ENCODE measurements at regions not wholly inside any gene's neighbourhood (a gene's known extent, or its start where the extent isn't known, plus 50 kb on each side); places are given as distances from the start of the nearest gene placed in this dataset.

DNA sequence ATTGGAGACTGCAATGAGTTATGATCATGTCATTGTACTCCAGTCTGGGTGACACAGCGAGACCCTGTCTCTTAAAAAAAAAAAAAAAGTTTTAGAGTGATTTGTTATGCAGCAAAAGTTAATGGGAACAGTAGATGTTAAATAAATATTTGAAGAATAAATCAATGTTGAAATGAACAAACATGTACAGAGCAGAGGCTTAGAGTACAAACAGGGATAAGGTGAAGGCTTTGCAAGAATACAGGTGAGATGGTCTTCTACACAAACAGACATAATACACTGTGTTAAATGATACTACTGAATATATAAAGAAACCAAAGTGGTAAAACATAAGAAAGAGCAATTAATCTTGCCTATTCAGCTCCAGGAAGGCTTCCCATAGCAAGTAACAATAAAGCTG, 265.4 kb downstream of the CNTN3 start:
- TF ChIP-seq, protein P1, sequence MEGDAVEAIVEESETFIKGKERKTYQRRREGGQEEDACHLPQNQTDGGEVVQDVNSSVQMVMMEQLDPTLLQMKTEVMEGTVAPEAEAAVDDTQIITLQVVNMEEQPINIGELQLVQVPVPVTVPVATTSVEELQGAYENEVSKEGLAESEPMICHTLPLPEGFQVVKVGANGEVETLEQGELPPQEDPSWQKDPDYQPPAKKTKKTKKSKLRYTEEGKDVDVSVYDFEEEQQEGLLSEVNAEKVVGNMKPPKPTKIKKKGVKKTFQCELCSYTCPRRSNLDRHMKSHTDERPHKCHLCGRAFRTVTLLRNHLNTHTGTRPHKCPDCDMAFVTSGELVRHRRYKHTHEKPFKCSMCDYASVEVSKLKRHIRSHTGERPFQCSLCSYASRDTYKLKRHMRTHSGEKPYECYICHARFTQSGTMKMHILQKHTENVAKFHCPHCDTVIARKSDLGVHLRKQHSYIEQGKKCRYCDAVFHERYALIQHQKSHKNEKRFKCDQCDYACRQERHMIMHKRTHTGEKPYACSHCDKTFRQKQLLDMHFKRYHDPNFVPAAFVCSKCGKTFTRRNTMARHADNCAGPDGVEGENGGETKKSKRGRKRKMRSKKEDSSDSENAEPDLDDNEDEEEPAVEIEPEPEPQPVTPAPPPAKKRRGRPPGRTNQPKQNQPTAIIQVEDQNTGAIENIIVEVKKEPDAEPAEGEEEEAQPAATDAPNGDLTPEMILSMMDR (IDR thresholded peaks at IDR 0.05; ENCODE audit: insufficient read depth, low read length, poor library complexity, severe bottlenecking) = no peak
- Histone ChIP-seq H3K27me3 (ENCODE audit: control insufficient read depth, insufficient read depth, low read length) (no peaks in the 10 kb centered on the region), H3K36me3 (ENCODE audit: control insufficient read depth, insufficient read depth, low read length) (no peaks in the 10 kb centered on the region), H3K4me3 (ENCODE audit: low read depth, low read length) (no peak overlapping the region)
- DNase-seq (ENCODE audit: low read depth) = no peak

DNA sequence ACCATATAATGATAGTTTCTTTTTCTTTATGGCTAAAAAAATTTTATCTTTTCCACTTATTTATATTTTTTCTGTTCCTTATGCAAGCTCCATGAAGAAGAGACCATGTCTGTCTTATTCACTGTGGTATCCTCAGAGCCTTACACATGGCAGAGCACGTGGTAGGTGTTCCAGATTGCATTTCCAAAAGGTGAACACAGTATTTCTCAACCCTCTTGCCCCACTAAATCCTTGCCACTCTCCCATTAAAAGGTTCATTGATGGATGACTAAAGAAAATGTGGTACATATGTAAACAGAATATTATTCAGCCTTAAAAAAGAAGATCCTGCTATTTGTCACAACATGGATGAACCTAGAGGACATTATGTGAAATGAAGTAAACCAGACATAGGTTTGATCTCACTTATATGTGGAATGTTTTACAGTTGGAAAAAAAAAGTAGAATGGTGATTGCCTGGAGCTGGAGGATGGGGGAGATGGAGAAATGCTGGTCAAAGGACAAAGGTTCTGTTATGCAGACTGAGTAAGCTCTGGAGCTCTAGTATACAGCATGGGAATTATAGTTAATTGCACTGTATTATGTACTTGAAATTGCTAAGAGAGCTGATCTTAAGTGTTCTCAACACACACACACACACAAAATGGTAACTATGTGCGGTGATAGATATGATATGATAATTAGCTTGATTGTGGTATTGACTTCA, 266.7 kb downstream of the CNTN3 start:
- Histone ChIP-seq H3K27me3 (ENCODE audit: control insufficient read depth, insufficient read depth, low read length) (no peaks in the 10 kb centered on the region), H3K36me3 (ENCODE audit: control insufficient read depth, insufficient read depth, low read length) (no peaks in the 10 kb centered on the region), H3K4me3 (ENCODE audit: low read depth, low read length) (no peak overlapping the region)
- TF ChIP-seq, protein P1 (IDR thresholded peaks at IDR 0.05; ENCODE audit: insufficient read depth, low read length, poor library complexity, severe bottlenecking) = no peak
- no peak for DNase-seq (ENCODE audit: low read depth)

DNA sequence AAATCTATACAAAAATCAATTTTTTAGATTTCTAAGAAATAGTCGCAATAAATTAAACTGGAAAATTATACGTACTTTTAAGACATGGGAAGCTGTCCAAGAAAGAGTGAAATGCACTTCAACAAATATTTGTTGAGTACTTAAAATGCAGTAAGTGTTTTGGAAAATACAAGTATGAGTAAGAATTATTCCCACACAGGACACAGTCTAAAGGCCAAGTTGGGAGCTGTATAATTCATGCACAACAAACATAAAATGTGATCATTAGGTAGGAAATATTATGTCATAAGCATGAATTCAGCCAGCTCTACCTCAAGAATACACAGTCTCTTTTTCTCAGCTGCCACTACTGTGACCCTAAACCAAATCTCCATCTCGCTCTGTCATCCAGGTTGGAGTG, 267.6 kb downstream of the CNTN3 start:
- Histone ChIP-seq H3K4me3 (ENCODE audit: low read depth, low read length) (no peak overlapping the region), H3K27me3 (ENCODE audit: control insufficient read depth, insufficient read depth, low read length) (no peaks in the 10 kb centered on the region), H3K36me3 (ENCODE audit: control insufficient read depth, insufficient read depth, low read length) (no peaks in the 10 kb centered on the region)
- DNase-seq (ENCODE audit: low read depth) = no peak
- TF ChIP-seq, protein P1 (IDR thresholded peaks at IDR 0.05; ENCODE audit: insufficient read depth, low read length, poor library complexity, severe bottlenecking) = no peak

DNA sequence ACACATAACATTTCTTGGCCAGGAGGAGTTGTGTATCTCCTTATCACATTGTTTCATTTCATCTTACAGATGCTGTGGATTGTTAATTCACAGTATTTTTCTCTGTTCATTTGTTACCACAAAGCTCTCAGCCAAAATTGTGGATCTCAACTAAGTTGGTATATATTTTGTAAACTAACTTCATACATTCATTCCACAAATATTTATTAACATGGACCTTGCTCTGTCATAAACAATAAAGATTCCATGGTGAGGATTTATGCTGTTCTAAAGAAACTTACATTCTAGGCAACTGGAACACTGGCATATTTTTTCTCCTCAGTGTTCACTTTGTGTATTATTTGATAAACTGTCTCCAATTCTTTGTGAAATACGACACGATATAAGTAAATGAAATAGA, 268.8 kb downstream of the CNTN3 start:
- H3K36me3 ChIP-seq (ENCODE audit: control insufficient read depth, insufficient read depth, low read length) = no peaks in the 10 kb centered on the region
- H3K4me3 ChIP-seq (ENCODE audit: low read depth, low read length) = no peak overlapping the region
- TF ChIP-seq, protein P1 (IDR thresholded peaks at IDR 0.05; ENCODE audit: insufficient read depth, low read length, poor library complexity, severe bottlenecking) = no peak
- H3K27me3 ChIP-seq (ENCODE audit: control insufficient read depth, insufficient read depth, low read length) = no peaks in the 10 kb centered on the region
- DNase-seq (ENCODE audit: low read depth) = no peak

DNA sequence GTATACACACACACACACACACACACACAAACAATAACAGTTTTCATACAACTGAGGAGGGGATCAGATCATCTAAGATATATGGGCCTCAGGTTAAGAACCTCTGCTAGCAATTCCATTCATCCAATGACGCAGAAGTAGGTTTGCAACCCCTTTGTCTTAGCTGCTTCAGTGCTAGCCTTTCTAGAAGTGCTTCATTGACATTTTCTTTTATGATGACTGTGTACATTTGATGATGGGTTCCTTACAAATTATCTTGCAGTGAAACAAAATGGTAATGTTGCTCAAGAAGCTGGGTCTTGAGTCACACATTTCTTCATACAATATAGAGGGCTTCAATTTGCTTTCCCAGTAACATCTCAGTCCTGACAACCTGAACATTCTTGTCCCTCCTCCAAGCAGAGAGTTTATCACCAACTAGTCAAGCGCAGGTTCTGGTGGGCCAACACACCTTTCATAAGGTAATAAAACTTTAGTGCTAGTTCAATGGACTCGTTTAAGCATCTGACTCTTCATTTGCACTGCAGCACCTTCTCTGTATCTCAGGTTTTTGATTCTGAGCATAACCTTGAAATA, 269.5 kb downstream of the CNTN3 start:
- TF ChIP-seq, protein P1 (IDR thresholded peaks at IDR 0.05; ENCODE audit: insufficient read depth, low read length, poor library complexity, severe bottlenecking) = no peak
- no peak for DNase-seq (ENCODE audit: low read depth)
- Histone ChIP-seq H3K27me3 (ENCODE audit: control insufficient read depth, insufficient read depth, low read length) (no peaks in the 10 kb centered on the region), H3K4me3 (ENCODE audit: low read depth, low read length) (no peak overlapping the region), H3K36me3 (ENCODE audit: control insufficient read depth, insufficient read depth, low read length) (no peaks in the 10 kb centered on the region)

DNA sequence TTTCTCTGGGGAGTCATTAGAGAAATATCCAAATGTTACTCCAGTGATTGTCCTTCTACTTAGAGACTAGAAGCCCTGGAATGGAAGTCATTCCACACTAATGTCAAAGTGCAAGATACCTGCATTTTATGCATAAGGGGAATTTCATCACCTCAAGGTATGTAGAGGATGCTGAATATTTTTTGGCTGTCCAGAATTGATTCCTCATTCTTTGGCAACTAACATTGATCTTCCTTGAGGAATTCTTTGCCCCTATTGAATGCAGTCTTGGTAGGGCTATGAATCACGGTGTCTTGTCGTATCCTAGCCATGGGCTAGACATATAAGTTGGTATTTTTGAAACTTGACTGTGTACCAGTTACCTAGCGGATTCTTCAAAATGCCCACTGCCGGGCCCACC, 271.1 kb downstream of the CNTN3 start:
- Histone ChIP-seq H3K4me3 (ENCODE audit: low read depth, low read length) (no peak overlapping the region), H3K36me3 (ENCODE audit: control insufficient read depth, insufficient read depth, low read length) (no peaks in the 10 kb centered on the region), H3K27me3 (ENCODE audit: control insufficient read depth, insufficient read depth, low read length) (no peaks in the 10 kb centered on the region)
- TF ChIP-seq, protein P1 (IDR thresholded peaks at IDR 0.05; ENCODE audit: insufficient read depth, low read length, poor library complexity, severe bottlenecking) = no peak
- no peak for DNase-seq (ENCODE audit: low read depth)

All from kidney epithelial cell (primary cell).